Liver (tissue), 3 donors: ENCODE measurements at regions not wholly inside any gene's neighbourhood (a gene's known extent, or its start where the extent isn't known, plus 50 kb on each side); places are given as distances from the start of the nearest gene placed in this dataset.

ENCODE experiments used
- CTCF ChIP-seq: fragments of 150-350 bp; IDR thresholded peaks from 2 replicates; pipeline ENCODE4 v1.5.1; 2017; ENCODE audit warnings: improper control_type of control experiment, low read depth, low read length; ENCODE audit not compliant: missing input control
- HNF4A ChIP-seq, 2 donors: conservative IDR thresholded peaks; 2 replicates each; pipeline ENCODE4 v1.6.1; 2016; ENCODE audit warnings: antibody characterized with exemption in 2 of 2, mild to moderate bottlenecking in 2 of 2
- REST ChIP-seq: IDR thresholded peaks from 2 replicates; pipeline ENCODE4 v1.6.1; 2016; ENCODE audit warnings: antibody characterized with exemption, mild to moderate bottlenecking
- YY1 ChIP-seq: IDR thresholded peaks from 2 replicates; pipeline ENCODE4 v1.6.1; 2016; ENCODE audit warnings: antibody characterized with exemption, mild to moderate bottlenecking
- donor health status: healthy.
- donor health status: healthy.

DNA sequence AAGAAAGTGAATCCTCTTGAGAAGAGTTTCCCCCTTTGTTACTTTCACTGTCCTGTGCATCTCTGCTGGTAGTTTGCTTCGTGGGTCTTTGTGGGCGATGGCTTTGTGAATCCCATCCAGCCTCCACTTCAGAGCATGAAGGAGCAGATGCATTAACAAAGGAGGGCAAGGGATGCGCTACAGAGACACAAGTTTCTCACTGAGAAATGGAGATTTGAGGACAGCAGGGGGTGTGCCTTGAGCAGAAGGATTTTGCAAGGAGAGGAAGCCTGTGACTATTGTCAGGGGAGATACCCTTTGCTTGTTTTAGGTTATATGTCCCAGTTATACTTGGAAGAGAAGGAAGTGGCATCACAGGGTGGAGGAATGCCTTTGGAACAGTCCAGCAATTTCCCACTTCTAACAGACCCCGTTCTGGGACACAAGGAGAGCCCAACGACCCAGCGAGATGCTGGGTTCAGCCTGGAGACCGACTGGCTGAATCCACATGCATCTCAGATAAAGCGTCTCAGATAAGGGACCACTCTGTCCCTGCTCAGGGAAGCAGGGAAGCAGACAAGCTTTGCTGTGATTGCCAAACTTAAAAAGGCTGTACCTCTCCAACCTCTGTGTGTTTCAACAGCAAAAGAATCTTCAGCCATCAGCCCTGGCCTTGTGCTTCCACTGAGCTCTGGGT lies 314.6 kb upstream of the GATB start:
- no peak for TF ChIP-seq CTCF
- TF ChIP-seq REST, result no peak
- TF ChIP-seq YY1, result no peak
- no peak for TF ChIP-seq HNF4A (conservative IDR thresholded peaks at IDR 0.05)
